ENCODE measurements at regions not wholly inside any gene's neighbourhood (a gene's known extent, or its start where the extent isn't known, plus 50 kb on each side); places are given as distances from the start of the nearest gene placed in this dataset.

- ChIA-PET CTCF (no interaction called here), POLR2A (no interaction called here)
- Histone ChIP-seq H3K4me2 (ENCODE audit: insufficient read depth, low read length) (no peak overlapping the region), H3K27me3 (ENCODE audit: control insufficient read depth in 2 of 2, insufficient read depth in 2 of 2, low read length in 2 of 2) (no peaks in the 10 kb centered on the region), H3K79me2 (ENCODE audit: control insufficient read depth, insufficient read depth, low read length) (no peaks in the 10 kb centered on the region), H3K9me1 (replicated peaks; ENCODE audit: control insufficient read depth, extremely low read depth, insufficient read depth, low read length) (no peaks in the 10 kb centered on the region), H3K9me3 (replicated peaks; ENCODE audit: control insufficient read depth, insufficient read depth, low read length) (no peaks in the 10 kb centered on the region), H4K20me1 (replicated peaks; ENCODE audit: control insufficient read depth, extremely low read depth, insufficient read depth, low read length) (no peaks in the 10 kb centered on the region), H3K27ac (ENCODE audit: insufficient read depth, low read depth, low read length) (no peak overlapping the region), H3K9ac (replicated peaks; ENCODE audit: extremely low read depth, insufficient read depth, low read length) (no peak overlapping the region), H3K4me1 (ENCODE audit: control insufficient read depth, extremely low read depth, insufficient read depth, low read length) (no peaks in the 10 kb centered on the region), H3K4me3 (replicated peaks in 1 of 3; ENCODE audit: insufficient read depth in 1 of 3, low read depth in 1 of 3, low read length in 3 of 3) (no peak overlapping the region), H2AFZ (ENCODE audit: low read depth, low read length) (no peak overlapping the region), H3K36me3 (ENCODE audit: control insufficient read depth in 2 of 2, extremely low read depth in 1 of 2, insufficient read depth in 2 of 2, low read length in 2 of 2) (no peaks in the 10 kb centered on the region)
- no peak for FAIRE-seq
- TF ChIP-seq MYC (IDR thresholded peaks at IDR 0.05; ENCODE audit: low read depth, low read length) (no peak), POLR2A (IDR thresholded peaks at IDR 0.05; ENCODE audit: low read depth, low read length) (no peak)
- BruUV-seq (replicated peaks) = no TSS peak
- dilution Hi-C loops (cut with MboI; ENCODE audit: extremely low pct_ligation_motif_present, low sequenced_read_pairs) = no loop called here
- intact Hi-C loops (cut with micrococcal nuclease) = no loop called here
- no peak for DNase-seq (ENCODE audit: low read depth, low spot score)
Measured at GRCh38 chr12:90741611-90742010, 213.4 kb downstream of the CCER1 start.

- CTCF ChIA-PET = no interaction called here
Measured at GRCh38 chr12:90729736-90730135, 225.2 kb downstream of the CCER1 start.

More at GRCh38 chr12:90729736-90730135, 225.2 kb downstream of the CCER1 start:
- TF ChIP-seq POLR2A (IDR thresholded peaks at IDR 0.05; ENCODE audit: low read depth, low read length) (no peak), FOS (IDR thresholded peaks at IDR 0.05; ENCODE audit: borderline replicate concordance, insufficient read depth, low read length) (no peak)
- dilution Hi-C loops (cut with MboI; ENCODE audit: extremely low pct_ligation_motif_present, low sequenced_read_pairs) = no loop called here
- Histone ChIP-seq H3K9me1 (replicated peaks; ENCODE audit: control insufficient read depth, extremely low read depth, insufficient read depth, low read length) (no peaks in the 10 kb centered on the region), H2AFZ (ENCODE audit: low read depth, low read length) (no peak overlapping the region), H3K27ac (ENCODE audit: insufficient read depth, low read depth, low read length) (no peak overlapping the region), H3K4me3 (replicated peaks in 1 of 3; ENCODE audit: insufficient read depth in 1 of 3, low read depth in 1 of 3, low read length in 3 of 3) (no peak overlapping the region), H3K9ac (replicated peaks; ENCODE audit: extremely low read depth, insufficient read depth, low read length) (no peak overlapping the region), H3K79me2 (ENCODE audit: control insufficient read depth, insufficient read depth, low read length) (no peaks in the 10 kb centered on the region), H3K4me1 (ENCODE audit: control insufficient read depth, extremely low read depth, insufficient read depth, low read length) (no peaks in the 10 kb centered on the region), H3K27me3 (ENCODE audit: control insufficient read depth in 2 of 2, insufficient read depth in 2 of 2, low read length in 2 of 2) (no peaks in the 10 kb centered on the region), H3K4me2 (ENCODE audit: insufficient read depth, low read length) (no peak overlapping the region), H3K36me3 (ENCODE audit: control insufficient read depth in 2 of 2, extremely low read depth in 1 of 2, insufficient read depth in 2 of 2, low read length in 2 of 2) (no peaks in the 10 kb centered on the region), H4K20me1 (replicated peaks; ENCODE audit: control insufficient read depth, extremely low read depth, insufficient read depth, low read length) (no peaks in the 10 kb centered on the region), H3K9me3 (replicated peaks; ENCODE audit: control insufficient read depth, insufficient read depth, low read length) (no peaks in the 10 kb centered on the region)
- peak; percentile 26 for DNase-seq (ENCODE audit: low read depth, low spot score)
- POLR2A ChIA-PET = no interaction called here
- intact Hi-C loops (cut with micrococcal nuclease) = no loop called here
- no peak for FAIRE-seq
- BruUV-seq (replicated peaks) = no TSS peak
